HL-60 (cell line): ENCODE measurements at regions not wholly inside any gene's neighbourhood (a gene's known extent, or its start where the extent isn't known, plus 50 kb on each side); places are given as distances from the start of the nearest gene placed in this dataset.

ENCODE experiments used
- TF ChIP-seq, protein P1 (sequence below): IDR thresholded peaks from one replicate; pipeline ENCODE4 v1.5.1; 2011; ENCODE audit warnings: low read length, control low read depth, inconsistent platforms; ENCODE audit not compliant: insufficient read depth
- TF ChIP-seq, protein P2 (sequence below): IDR thresholded peaks from 2 replicates; pipeline ENCODE4 v1.6.1; 2012; ENCODE audit warnings: low read depth; ENCODE audit not compliant: insufficient replicate concordance

DNA sequence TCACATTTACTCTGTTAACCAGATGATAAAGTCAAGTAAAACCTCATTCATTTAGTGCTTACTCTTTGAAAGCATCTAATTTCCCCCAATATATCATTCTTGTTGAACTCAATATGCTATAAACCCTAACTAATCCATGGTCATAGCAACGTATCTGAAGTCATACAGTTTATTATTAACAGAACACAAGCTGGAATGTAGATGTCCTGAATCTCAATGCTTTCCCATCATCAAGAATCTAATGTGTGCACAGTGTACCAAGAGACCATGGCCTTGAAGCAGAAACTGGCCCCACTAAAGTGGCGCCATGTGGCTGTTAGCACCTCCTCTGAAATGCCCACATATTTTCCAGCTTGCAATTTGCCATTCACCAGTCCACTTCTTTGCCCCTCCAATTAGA lies 245.8 kb downstream of the SOX9 start:
- TF ChIP-seq, protein P1, sequence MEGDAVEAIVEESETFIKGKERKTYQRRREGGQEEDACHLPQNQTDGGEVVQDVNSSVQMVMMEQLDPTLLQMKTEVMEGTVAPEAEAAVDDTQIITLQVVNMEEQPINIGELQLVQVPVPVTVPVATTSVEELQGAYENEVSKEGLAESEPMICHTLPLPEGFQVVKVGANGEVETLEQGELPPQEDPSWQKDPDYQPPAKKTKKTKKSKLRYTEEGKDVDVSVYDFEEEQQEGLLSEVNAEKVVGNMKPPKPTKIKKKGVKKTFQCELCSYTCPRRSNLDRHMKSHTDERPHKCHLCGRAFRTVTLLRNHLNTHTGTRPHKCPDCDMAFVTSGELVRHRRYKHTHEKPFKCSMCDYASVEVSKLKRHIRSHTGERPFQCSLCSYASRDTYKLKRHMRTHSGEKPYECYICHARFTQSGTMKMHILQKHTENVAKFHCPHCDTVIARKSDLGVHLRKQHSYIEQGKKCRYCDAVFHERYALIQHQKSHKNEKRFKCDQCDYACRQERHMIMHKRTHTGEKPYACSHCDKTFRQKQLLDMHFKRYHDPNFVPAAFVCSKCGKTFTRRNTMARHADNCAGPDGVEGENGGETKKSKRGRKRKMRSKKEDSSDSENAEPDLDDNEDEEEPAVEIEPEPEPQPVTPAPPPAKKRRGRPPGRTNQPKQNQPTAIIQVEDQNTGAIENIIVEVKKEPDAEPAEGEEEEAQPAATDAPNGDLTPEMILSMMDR, result no peak
- TF ChIP-seq, protein P2, sequence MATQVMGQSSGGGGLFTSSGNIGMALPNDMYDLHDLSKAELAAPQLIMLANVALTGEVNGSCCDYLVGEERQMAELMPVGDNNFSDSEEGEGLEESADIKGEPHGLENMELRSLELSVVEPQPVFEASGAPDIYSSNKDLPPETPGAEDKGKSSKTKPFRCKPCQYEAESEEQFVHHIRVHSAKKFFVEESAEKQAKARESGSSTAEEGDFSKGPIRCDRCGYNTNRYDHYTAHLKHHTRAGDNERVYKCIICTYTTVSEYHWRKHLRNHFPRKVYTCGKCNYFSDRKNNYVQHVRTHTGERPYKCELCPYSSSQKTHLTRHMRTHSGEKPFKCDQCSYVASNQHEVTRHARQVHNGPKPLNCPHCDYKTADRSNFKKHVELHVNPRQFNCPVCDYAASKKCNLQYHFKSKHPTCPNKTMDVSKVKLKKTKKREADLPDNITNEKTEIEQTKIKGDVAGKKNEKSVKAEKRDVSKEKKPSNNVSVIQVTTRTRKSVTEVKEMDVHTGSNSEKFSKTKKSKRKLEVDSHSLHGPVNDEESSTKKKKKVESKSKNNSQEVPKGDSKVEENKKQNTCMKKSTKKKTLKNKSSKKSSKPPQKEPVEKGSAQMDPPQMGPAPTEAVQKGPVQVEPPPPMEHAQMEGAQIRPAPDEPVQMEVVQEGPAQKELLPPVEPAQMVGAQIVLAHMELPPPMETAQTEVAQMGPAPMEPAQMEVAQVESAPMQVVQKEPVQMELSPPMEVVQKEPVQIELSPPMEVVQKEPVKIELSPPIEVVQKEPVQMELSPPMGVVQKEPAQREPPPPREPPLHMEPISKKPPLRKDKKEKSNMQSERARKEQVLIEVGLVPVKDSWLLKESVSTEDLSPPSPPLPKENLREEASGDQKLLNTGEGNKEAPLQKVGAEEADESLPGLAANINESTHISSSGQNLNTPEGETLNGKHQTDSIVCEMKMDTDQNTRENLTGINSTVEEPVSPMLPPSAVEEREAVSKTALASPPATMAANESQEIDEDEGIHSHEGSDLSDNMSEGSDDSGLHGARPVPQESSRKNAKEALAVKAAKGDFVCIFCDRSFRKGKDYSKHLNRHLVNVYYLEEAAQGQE, result no peak
